Liver (tissue), 7 donors: ENCODE measurements at regions not wholly inside any gene's neighbourhood (a gene's known extent, or its start where the extent isn't known, plus 50 kb on each side); places are given as distances from the start of the nearest gene placed in this dataset.

ENCODE experiments used
- DNase-seq: peaks from one replicate; pipeline ENCODE4 v3.0.0-alpha.2; 2017; ENCODE audit warnings: low spot score
- H3K27ac ChIP-seq, 2 donors: one replicate each; pipeline ENCODE4 v1.7.0; 2013; ENCODE audit warnings: inconsistent platforms in 2 of 2, low read length in 2 of 2, control low read depth in 1 of 2, low read depth in 1 of 2, mild to moderate bottlenecking in 1 of 2
- H3K27me3 ChIP-seq, 4 donors: one replicate each; pipeline versions ENCODE4 v1.6.1 to v1.7.0; 2013; ENCODE audit warnings: low read length in 3 of 4, inconsistent platforms in 1 of 4, mild to moderate bottlenecking in 1 of 4, moderate library complexity in 1 of 4; ENCODE audit not compliant: control insufficient read depth in 4 of 4, insufficient read depth in 4 of 4
- H3K36me3 ChIP-seq, 4 donors: one replicate each; pipeline versions ENCODE4 v1.6.1 to v1.7.0; 2013; ENCODE audit warnings: low read length in 3 of 4, mild to moderate bottlenecking in 3 of 4, low read depth in 1 of 4, moderate library complexity in 1 of 4; ENCODE audit not compliant: control insufficient read depth in 4 of 4, insufficient read depth in 3 of 4
- H3K4me1 ChIP-seq, 4 donors: one replicate each; pipeline versions ENCODE4 v1.6.1 to v1.7.0; 2013; ENCODE audit warnings: low read length in 3 of 4, mild to moderate bottlenecking in 3 of 4, moderate library complexity in 1 of 4; ENCODE audit not compliant: control insufficient read depth in 4 of 4, insufficient read depth in 4 of 4
- H3K4me3 ChIP-seq, 3 donors: one replicate each; pipeline versions ENCODE4 v1.6.1 to v1.7.0; 2013; ENCODE audit warnings: low read length in 3 of 3, control low read depth in 1 of 3, low read depth in 1 of 3, mild to moderate bottlenecking in 1 of 3
- H3K9ac ChIP-seq, 2 donors: one replicate each; pipeline ENCODE4 v1.7.0; 2013; ENCODE audit warnings: low read length in 2 of 2, mild to moderate bottlenecking in 2 of 2, moderate library complexity in 2 of 2, control low read depth in 1 of 2, low read depth in 1 of 2
- H3K9me3 ChIP-seq, 4 donors: one replicate each; pipeline versions ENCODE4 v1.6.1 to v1.7.0; 2013; ENCODE audit warnings: low read length in 3 of 4; ENCODE audit not compliant: control insufficient read depth in 4 of 4
- ATF3 ChIP-seq: IDR thresholded peaks from 2 replicates; pipeline ENCODE4 v1.6.1; 2016; ENCODE audit warnings: antibody characterized with exemption
- EGR1 ChIP-seq, 2 donors: IDR thresholded peaks; 2 replicates each; pipeline ENCODE4 v1.6.1; 2016 to 2018; ENCODE audit warnings: antibody characterized with exemption in 2 of 2, low read depth in 2 of 2
- FOXA2 ChIP-seq: IDR thresholded peaks from 2 replicates; pipeline ENCODE4 v1.6.1; 2016; ENCODE audit warnings: antibody characterized with exemption
- GABPA ChIP-seq, 2 donors: IDR thresholded peaks in 1 of 2; conservative IDR thresholded peaks in 1 of 2; 2 replicates each; pipeline ENCODE4 v1.6.1; 2016; ENCODE audit warnings: antibody characterized with exemption in 2 of 2, mild to moderate bottlenecking in 1 of 2, moderate library complexity in 1 of 2
- HNF4G ChIP-seq: IDR thresholded peaks from 2 replicates; pipeline ENCODE4 v1.6.1; 2016; ENCODE audit warnings: antibody characterized with exemption
- JUND ChIP-seq, 2 donors: IDR thresholded peaks; 2 replicates each; pipeline ENCODE4 v1.6.1; 2016; ENCODE audit warnings: antibody characterized with exemption in 2 of 2
- MAX ChIP-seq: IDR thresholded peaks from 2 replicates; pipeline ENCODE4 v1.6.1; 2016; ENCODE audit warnings: antibody characterized with exemption
- NR2F2 ChIP-seq: IDR thresholded peaks from 2 replicates; pipeline ENCODE4 v1.6.1; 2016; ENCODE audit warnings: antibody characterized with exemption
- REST ChIP-seq: IDR thresholded peaks from 2 replicates; pipeline ENCODE4 v1.6.1; 2016; ENCODE audit warnings: antibody characterized with exemption, mild to moderate bottlenecking
- RXRA ChIP-seq, 2 donors: IDR thresholded peaks; 2 replicates each; pipeline ENCODE4 v1.6.1; 2017 to 2018; ENCODE audit warnings: antibody characterized with exemption in 2 of 2, mild to moderate bottlenecking in 1 of 2
- SP1 ChIP-seq: IDR thresholded peaks from 2 replicates; pipeline ENCODE4 v1.6.1; 2018; ENCODE audit warnings: antibody characterized with exemption, mild to moderate bottlenecking
- TAF1 ChIP-seq: conservative IDR thresholded peaks from 2 replicates; pipeline ENCODE4 v1.6.1; 2016; ENCODE audit warnings: antibody characterized with exemption, mild to moderate bottlenecking
- YY1 ChIP-seq: IDR thresholded peaks from 2 replicates; pipeline ENCODE4 v1.6.1; 2016; ENCODE audit warnings: antibody characterized with exemption, mild to moderate bottlenecking
- ZBTB33 ChIP-seq: IDR thresholded peaks from 2 replicates; pipeline ENCODE4 v1.6.1; 2016; ENCODE audit warnings: antibody characterized with exemption
- WGBS: extraction: QIAGEN DNeasy Blood & Tissue Kit; methylation state at CpG from one replicate; pipeline ENCODE4 v1.1.7; 2013; 5-methylcytosine and 5-hydroxymethylcytosine counted together
- donor health status: healthy.
- donor health status: healthy.
- donor health status: healthy.
- donor health status: healthy.

GRCh38 chr2:82875858-82876257 is 1583.2 kb downstream of the SUCLG1 start:
- TF ChIP-seq ATF3 = no peak
- TF ChIP-seq GABPA (IDR thresholded peaks at IDR 0.05 in 1 of 2, conservative IDR thresholded peaks at IDR 0.05 in 1 of 2) = no peak
- TF ChIP-seq JUND (IDR thresholded peaks at IDR 0.05) = no peak
- no peak for TF ChIP-seq ZBTB33
- no peak for TF ChIP-seq YY1
- TF ChIP-seq MAX = no peak
- no peak for TF ChIP-seq SP1
- TF ChIP-seq TAF1 = no peak
- no peak for TF ChIP-seq RXRA (IDR thresholded peaks at IDR 0.05)
- TF ChIP-seq HNF4G = no peak
- Histone ChIP-seq H3K4me1 (no peaks in the 10 kb centered on the region), H3K9me3 (no peaks in the 10 kb centered on the region), H3K27ac (no peak overlapping the region), H3K4me3 (no peak overlapping the region), H3K27me3 (no peaks in the 10 kb centered on the region), H3K9ac (no peak overlapping the region), H3K36me3 (no peaks in the 10 kb centered on the region)
- DNase-seq = no peak
- 69% methylated on average over 6 of the region's 6 CpGs for whole genome bisulfite sequencing

- Histone ChIP-seq H3K27me3 (no peaks in the 10 kb centered on the region), H3K4me1 (no peaks in the 10 kb centered on the region), H3K27ac (no peak overlapping the region), H3K4me3 (no peak overlapping the region), H3K36me3 (no peaks in the 10 kb centered on the region), H3K9me3 (no peaks in the 10 kb centered on the region), H3K9ac (no peak overlapping the region)
- TF ChIP-seq ATF3 = no peak
- TF ChIP-seq TAF1 = no peak
- TF ChIP-seq JUND (IDR thresholded peaks at IDR 0.05) = no peak
- no peak for TF ChIP-seq EGR1 (IDR thresholded peaks at IDR 0.05; ENCODE audit: low read depth in 2 of 2)
- TF ChIP-seq HNF4G = no peak
- TF ChIP-seq REST = no peak
- no peak for TF ChIP-seq FOXA2
- no peak for TF ChIP-seq NR2F2
- TF ChIP-seq ZBTB33 = no peak
- TF ChIP-seq MAX = no peak
- TF ChIP-seq YY1 = no peak
- DNase-seq = no peak
- WGBS = 74% methylated on average over 5 of the region's 5 CpGs
Observed at GRCh38 chr2:82857967-82858366, 1601.1 kb downstream of the SUCLG1 start.
